ENCODE measurements at regions not wholly inside any gene's neighbourhood (a gene's known extent, or its start where the extent isn't known, plus 50 kb on each side); places are given as distances from the start of the nearest gene placed in this dataset.
"Not testable (repeated sequence)": the region's sequence is repeated elsewhere in the genome, so short reads cannot be mapped to it uniquely, and the experiment has no call there.

DNA sequence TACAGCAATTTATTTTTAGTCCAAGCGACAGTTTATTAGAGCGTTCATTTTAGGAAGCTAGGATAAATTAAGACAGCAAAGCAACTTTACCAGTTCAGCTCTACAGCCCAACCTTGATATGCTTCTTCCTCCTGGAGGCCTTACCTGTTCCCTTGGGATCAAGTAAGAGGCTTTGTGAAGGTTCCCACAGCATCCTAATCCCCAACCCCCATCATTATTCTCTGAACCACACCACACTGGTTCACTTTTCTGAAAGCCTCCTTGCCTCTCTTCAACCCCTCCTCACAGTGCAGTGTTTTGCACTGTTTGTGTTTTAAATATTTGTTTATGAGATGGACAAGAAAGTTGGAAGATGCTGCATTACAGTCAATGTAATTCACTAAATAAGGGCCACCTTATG is 126.3 kb upstream of the CXADR start:
- no peak for DNase-seq

DNA sequence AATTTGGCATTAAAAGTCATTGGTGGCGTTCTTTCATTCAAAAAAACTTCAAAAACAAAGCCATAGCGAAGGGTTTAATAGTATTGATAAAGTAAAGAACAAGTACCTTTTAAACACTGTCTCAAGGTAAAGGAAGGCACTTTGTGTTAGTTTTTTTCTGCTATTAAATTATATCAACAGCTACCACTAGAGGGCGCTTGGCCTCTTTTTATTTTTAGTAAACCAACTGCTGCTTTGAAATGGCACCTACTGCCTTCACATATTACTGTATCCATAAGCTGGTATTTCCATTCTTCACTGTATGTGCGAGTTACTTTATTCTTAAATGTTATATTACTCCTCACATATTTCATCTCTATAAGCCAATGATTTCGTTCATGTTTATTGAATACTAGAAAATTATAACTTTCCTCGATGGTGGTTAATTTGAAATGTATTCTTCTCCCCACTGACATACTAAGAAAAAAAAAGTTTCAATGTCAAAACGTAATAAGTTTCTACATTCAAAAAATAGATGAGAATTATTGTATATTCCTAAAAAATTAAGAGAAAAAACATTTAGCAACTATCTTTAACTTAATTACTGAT is 125.7 kb upstream of the CXADR start:
- DNase-seq: peak in 14 of 51 donors; percentile 3 to 83 (median 13)

DNA sequence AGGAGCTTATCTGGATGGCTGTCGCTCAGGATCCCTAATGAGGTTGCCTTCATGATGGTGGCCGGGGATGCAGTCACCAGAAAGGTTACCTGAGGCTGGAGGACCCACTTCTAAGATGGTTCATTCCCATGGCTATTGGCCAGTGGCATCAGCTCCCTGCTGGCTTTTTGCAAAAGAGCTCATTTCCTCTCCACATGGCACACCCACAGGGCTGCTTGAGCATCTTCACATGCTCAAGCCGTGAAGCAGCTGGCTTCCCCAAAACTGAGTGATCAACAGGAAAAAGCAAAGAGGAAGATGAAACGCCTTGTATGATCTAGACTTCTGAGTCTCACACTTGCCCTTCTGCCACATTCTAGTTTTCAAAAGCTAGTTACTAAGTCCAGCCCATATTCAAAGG is 124.6 kb upstream of the CXADR start:
- peak in 25 of 51 donors; percentile 2 to 48 (median 13) for DNase-seq

DNA sequence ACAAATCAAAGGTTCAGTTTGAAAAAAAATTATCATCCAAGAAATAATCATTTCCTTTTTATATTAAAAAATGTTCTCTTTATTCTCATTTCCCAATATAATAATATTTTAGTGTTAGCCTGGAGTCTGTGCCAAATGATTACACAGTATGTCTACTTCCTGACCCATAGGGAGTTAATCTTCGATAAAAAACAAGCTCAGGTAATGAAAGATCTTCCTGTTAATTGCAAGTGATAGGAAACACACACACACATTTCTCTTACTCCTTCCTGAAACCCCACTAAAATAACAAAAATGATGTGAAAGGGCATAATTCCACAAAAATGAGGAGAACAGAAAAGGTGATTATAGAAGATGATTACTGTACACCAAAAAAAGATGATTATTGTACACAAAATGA is 123.5 kb upstream of the CXADR start:
- DNase-seq: no peak

DNA sequence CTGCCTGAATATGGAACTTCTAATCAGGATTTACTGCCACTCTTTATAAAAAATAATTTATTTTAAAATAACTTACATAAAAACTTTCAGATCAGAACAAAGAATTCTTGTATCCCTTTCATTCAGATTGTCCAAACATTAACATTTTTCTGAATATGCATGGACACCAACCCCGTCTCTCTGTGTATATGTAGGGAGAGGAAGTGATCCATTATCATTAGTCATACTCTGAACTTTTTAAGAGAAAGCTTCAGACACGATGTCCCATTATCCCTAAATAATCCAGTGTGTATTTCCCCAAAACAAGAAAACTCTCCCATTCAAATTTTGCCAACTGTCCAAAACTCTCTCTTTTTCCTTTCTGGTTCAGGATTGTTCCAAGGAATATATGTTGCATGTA is 122.3 kb upstream of the CXADR start:
- no peak for DNase-seq

DNA sequence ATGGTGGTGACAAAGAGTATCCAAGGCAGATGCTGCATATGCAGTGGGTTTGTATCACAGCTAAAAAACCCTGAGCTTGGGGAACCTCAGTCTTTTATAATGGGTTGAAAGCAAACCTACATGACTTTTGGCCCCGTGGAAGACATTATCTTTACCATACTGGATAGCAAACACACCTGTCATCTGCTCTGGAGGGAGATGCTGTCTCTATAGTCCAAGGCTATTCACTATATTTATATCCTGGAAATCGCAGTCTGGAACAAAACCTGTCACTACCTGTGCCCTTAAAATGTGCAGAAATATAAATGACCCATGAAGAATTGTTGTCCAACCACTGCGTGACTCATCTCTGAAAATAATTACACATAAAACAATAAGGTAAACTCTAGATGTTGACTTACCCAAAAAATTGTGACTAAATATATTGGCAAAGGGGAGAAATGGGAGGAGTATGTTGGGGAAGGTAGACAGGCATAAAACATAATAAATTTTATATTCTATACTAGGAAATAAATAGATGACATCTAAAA is 121.0 kb upstream of the CXADR start:
- DNase-seq: no peak

DNA sequence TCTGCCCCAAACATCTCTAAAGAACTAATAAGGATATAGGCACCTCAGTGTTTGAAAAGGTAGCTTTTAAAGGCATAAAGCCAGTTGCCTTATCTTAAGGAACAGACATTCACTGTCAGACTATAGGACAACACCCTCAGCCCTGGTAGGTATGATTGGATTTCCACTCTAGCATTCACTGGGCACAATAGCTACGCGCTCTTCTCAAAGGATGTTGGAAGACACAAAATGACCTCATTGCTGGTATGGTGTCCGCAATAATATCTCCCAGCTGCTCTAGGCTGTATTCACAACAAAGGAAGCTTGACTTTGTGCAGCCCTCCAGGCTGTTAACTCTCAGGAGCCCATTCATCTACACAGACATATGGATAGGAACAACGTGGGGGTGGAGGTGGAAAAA is 119.4 kb upstream of the CXADR start:
- DNase-seq: no peak

DNA sequence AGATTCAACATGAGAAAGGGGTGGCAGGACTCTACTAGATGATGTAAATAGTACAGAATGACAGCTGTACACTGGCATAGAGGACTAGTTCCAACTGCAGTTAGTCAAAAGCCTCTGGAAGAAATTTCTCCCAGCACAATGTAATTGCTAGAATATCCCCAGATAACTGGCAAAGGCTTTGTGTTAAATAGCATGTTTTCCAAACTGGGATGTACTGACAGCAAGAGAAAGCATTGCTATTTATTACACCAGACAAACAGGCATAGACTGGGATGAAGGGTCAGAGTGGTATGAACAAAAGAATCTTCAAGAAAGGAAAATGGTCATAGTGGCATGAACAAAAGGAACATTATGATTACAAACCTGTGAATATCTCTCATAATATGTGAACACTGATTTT is 115.9 kb upstream of the CXADR start:
- no peak for DNase-seq

DNA sequence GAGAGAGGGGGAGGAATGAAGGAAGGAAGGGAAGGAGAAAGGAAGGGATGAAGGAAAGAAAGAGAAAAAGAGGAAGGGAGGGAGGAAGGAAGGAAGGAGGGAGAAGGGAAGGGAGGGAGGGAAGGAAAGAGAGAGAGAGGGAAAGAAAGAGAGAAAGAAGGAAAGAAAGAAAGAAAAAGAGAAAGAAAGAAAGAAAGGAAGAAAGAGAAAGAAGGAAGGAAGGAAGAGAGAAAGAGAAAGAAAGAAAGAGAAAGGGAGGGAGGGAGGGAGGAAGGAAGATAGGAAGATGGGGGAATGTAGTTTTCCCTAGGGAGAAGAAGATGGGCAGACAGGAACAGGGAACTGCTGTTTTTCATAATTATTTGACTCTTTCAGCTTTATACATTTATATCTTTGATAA is 115.1 kb upstream of the CXADR start:
- no peak for DNase-seq

DNA sequence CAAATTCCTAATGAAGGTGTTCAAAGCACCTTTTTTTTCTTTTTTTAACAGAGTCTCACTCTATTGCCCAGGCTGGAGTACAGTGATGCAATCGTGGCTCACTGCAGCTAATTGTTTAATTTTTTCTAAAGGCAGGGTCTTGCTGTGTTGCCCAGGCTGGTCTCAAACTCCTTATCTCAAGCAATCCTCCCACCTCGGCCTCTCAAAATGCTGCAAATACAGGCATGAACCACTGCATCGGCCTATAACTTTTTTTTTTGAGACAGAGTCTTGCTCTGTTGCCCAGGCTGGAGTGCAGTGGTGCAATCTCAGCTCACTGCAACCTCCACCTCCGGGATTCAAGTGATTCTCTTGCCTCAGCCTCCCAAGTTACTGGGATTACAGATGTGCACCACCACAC is 113.9 kb upstream of the CXADR start:
- DNase-seq: not testable (repeated sequence)

DNA sequence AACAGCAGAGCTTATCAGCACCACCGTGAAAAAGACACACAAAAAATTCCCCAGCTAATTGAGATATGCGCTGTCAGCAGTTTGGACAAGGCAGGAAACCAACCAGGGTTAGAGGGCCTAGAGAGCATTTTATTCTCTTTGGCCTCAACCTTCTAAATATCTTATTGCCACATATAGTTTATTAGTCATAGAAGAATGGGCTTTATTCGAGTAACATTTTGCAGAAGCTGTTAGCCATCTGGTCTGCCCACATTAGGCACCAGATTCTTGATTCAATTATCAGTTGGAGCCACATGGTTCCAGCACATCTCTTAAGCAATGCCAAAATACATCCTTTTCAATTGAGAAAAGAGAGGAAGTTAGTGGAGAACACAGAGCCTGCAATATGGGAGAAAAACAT is 109.9 kb upstream of the CXADR start:
- DNase-seq: no peak

DNA sequence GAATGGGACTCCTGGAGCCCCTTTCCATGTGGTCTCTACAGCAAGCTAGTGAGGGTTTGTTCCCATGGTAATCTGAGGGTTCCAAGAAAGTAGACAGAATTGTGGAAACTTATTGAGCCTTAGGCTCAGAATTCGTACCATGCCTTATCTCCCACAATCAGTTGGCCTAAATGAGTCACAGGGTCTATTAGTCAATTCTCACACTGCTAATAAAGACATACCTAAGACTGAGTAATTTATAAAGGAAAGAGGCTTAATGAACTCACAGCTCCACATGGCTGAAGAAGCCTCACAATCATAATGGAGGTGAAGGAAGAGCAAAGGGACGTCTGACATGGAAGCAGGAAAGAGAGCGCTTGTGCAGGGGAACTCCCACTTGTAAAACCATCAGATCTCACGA is 106.6 kb upstream of the CXADR start:
- no peak for DNase-seq

DNA sequence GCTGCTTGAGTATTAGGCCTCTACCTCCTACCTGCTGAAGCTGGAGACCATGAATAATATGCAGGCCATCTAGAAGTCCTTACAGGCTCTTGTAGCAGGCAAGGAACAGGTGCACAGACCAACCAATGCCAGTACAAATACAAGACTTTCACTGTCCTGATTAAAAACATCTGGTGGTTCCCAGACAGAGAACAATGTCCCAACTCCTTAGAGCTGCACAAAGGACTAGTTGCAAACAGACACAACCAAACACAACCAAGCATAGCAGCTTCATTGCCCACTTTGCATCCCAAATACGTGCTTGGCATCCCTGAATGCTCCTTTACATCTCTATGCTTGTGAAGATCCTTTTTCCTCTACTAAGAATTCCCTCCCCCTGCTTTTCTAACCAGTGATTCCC is 98.1 kb upstream of the CXADR start:
- DNase-seq: peak in 11 of 51 donors; percentile 5 to 61 (median 31)

DNA sequence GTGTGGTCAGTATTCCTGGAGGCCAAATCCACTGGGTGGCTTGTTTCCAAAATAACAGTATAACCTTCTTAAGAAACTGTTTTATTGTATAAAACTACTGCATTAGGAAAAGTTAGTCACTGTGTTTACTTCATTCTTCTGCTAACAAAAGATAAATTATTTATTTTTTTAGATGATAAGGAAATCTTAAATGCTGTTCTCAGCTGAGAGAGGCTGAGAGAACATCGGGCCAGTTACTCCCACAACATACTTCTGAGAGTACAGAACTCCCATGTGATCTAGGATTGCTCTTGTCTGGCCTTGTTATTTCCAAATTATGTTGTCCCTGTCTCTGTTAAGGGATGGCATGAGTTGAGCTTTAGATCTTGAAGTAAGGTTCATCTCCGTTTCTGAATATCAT is 96.7 kb upstream of the CXADR start:
- DNase-seq: no peak

DNA sequence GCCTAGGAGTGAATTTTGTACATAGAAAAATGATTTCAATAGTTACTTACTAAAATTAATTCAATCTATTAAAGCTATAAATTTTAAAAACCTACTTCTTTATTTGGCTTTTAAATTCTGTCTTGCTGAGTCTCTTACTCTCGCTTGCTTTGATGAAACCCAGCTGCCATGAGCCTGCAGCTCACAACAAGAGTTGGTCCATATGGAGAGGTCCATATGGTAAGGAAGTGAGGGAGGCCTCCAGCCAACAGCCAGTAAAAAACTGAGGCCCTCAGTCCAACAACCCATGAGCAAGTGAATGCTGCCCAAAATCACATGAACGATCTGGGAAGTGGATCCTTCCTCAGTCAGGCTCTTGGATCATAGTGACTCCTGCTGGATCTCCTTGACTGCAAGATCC is 89.9 kb upstream of the CXADR start:
- no peak for DNase-seq

DNA sequence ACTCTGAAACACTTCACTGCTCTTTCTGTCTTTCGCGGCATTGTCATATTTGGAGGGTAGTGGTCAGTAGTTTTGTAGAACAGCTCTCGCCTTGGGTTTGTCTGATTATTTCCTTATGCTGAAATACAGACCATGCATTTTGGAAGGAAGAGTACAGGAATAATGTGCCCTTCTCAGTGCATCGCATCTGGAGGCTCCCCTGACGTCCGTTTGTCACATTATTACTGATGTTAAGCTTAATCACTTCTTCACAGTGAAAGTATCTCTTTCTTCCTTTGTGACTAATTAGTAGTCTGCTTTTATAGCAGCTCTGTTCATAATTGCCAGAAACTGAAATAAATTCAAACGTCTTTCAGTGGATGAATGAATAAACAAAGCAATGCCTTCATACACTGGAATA is 85.7 kb upstream of the CXADR start:
- DNase-seq: peak in 15 of 51 donors; percentile 8 to 79 (median 21)

DNA sequence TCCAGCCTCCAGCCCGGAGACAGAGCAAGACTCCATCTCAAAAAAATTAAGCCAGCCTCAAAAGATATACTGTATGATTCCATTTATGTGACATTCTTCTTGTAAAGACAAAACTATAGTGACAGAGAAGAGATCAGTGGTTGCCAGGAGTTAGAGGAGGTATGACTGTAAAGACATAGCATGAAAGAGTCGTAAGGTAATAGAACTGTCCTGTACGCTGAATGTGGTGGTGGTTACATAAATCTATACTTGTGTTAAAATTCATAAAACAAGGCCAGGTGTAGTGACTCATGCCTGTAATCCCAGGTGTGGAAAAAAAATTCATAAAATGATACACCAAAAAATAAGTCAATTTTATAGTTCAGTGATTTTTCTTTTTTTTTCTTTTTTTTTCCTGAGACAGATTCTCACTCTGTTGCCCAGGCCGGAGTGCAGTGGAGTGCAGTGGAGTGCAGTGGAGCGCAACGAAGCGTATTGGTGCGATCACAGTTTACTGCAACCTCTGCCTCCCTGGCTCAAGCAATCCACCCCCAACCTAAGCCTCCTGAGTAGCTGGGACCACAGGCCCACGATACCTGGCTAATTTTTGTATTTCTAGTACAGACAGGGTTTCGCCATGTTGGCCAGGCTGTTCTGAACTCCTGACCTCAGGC is 84.9 kb upstream of the CXADR start:
- no peak for DNase-seq

DNA sequence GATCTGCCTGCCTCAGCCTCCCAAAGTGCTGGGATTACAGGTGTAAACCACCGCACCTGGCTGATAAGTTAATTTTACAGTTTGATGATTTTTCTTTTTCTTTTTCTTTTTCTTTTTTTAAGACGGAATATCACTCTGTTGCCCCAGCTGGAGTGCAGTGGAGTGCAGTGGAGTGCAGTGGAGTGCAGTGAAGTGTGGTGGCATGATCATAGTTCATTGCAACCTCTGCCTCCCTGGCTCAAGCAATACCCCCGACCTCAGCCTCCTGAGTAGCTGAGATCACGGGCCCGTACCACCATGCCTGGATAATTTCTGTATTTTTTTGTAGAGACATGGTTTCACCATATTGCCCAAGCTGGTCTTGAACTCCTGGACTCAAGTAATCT is 84.4 kb upstream of the CXADR start:
- no peak for DNase-seq

DNA sequence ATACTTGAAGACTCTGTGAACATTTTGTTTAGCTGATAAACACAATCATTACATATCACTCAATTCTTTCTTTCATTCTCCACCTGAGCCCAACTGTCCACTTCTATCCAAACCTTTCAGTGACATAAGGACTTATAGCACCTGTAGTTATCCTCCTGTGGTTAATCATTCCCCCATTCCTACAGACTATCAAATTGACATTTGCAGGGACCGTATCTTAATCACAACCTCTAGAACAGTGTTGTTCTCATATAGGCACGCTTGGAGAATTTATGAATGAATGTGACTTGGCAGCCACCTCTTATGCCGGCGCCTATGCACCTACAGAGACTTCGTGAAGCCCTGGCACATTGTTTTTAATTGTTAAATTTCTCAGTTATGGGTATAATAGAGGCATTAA is 83.9 kb upstream of the CXADR start:
- no peak for DNase-seq

DNA sequence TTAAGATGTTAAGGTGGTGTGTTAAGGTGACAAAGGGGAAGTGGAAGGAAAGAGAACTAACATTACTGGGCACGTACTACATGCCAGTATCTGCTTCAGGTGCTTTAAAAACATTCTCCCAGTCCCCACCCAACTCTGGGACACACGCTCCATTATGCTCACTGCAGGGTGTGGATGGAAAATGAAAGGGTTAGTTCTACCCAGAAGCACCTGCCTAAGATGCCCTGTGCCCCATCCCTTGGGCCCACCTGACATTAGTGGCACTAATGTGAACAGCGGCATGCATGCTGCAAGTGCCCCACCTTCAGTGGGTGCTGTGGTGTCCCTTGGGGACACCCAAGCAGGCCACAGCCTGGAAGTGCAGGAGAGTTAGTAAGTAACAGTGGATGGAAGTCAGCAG is 82.9 kb upstream of the CXADR start:
- DNase-seq: no peak

DNA sequence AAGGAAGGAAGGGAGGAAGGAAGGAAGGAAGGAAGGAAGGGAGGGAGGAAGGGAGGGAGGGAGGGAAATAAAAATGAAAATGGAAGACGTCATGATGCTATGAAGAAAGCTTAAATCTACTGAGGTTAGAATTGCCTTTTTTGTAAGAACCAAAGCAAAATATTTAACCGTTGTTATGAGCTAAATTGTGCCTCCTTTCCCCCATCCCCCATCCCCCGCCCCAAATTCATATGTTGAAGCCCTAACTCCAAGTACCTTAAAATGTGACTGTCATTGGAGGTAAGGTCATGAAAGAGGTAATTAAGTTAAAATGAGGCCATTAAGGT is 80.1 kb upstream of the CXADR start:
- no peak for DNase-seq

DNA sequence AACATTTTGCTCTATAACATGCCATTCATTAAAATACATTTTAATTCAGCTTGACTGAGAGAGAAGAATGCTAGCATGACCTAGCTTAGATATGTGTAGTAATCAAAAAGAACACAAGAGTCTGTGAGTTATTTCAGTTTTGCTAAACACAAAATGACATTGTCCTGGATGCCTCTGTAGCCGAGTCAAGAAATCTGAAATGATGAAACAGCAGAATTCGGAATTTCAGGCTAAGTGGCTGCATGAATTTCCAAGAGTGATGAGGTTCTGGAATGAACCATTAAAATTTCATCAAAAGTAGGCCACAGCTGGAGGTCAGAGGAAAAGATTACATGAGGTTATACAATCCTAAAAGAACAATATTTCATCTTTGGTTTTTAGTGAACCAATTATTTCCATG is 79.1 kb upstream of the CXADR start:
- no peak for DNase-seq

DNA sequence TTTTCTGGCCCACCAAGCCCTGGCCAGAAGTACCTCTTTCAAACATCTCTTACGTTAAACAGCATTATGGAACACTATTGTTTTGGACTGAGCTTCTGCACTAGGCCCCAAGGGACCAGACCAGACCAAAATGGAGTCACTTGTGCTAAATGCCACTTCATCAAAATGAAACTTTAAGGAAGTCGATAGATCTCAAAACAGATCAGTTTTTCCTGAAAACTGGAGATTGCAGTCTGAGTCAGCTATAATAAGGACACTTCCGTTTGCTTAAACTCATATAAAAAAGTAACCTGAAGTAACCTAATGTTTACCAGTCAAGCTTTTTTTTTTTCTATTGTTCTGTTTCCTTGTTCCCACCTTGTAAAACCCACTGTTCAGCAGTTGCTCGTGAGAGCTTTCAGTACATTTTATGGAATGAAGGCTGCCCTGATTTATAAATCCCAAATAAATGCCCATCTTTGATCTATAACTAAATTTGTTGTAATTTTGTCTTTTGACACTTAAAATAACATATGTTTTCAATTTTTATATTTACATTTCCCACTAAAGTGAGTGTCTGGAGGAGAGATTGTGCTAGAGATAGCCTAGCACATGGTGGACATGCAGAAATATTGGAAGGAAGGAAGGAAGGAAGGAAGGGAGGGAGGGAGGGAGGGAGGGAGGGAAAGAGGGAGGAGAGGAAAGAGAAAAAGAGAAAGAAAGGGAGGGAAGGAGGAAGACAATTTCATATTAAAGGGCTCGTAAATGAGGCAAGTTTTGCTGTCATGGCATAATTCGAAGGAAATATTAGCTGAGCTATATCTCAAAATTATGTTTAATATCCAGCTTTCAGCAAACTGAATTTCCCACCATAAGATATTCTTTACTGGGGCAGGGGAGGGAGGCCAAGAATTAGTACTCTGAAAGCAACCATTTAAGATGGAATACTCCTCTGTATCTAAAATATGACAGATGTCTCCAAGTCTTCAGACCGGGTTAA is 77.0 kb upstream of the CXADR start:
- DNase-seq: no peak
